MCF 10A (cell line): ENCODE measurements at regions not wholly inside any gene's neighbourhood (a gene's known extent, or its start where the extent isn't known, plus 50 kb on each side); places are given as distances from the start of the nearest gene placed in this dataset.

Experiments used
- BruUV-seq: library from RNA; stranded (reverse); fragments of 400-500 nt; replicated peaks from 2 replicates; lab custom pipeline; 2021; lab: Mats Ljungman, UMichigan
- CTCF ChIA-PET: fragments of 300-600 bp; sonication (Branson Sonifier 250); formaldehyde crosslinking; extraction: SDS; loops from one replicate; lab custom pipeline; 2021; ENCODE audit warnings: antibody characterized with exemption, inconsistent platforms; lab: Yijun Ruan, JAX
- POLR2A ChIA-PET: fragments of 300-600, 350-650 bp; sonication (Branson Sonifier 250); formaldehyde crosslinking; extraction: SDS; loops from one replicate; lab custom pipeline; 2020; ENCODE audit warnings: antibody characterized with exemption, inconsistent platforms; lab: Yijun Ruan, JAX
- DNase-seq: peaks from one replicate; pipeline ENCODE4 v3.0.0-alpha.2; 2018; ENCODE audit not compliant: unreplicated experiment
- H3K27ac Mint-ChIP-seq: one replicate; pipeline ENCODE4 v1.8.0; 2022; ENCODE audit warnings: mild to moderate bottlenecking, low read depth, mixed read lengths; ENCODE audit not compliant: unreplicated experiment
- H3K27me3 Mint-ChIP-seq: one replicate; pipeline ENCODE4 v1.8.0; 2022; ENCODE audit warnings: mixed read lengths; ENCODE audit not compliant: insufficient read depth, unreplicated experiment
- H3K36me3 Mint-ChIP-seq: one replicate; pipeline ENCODE4 v1.8.0; 2022; ENCODE audit warnings: mild to moderate bottlenecking, moderate library complexity, mixed read lengths; ENCODE audit not compliant: insufficient read depth, unreplicated experiment
- H3K4me1 Mint-ChIP-seq: one replicate; pipeline ENCODE4 v1.8.0; 2022; ENCODE audit warnings: mixed read lengths; ENCODE audit not compliant: insufficient read depth, unreplicated experiment
- H3K4me3 Mint-ChIP-seq: one replicate; pipeline ENCODE4 v1.8.0; 2022; ENCODE audit warnings: mild to moderate bottlenecking, moderate library complexity, mixed read lengths; ENCODE audit not compliant: unreplicated experiment
- H3K9me3 Mint-ChIP-seq: one replicate; pipeline ENCODE4 v1.8.0; 2022; ENCODE audit warnings: mixed read lengths; ENCODE audit not compliant: unreplicated experiment
- CTCF ChIP-seq: fragments of 200-600 bp; IDR thresholded peaks from one replicate; pipeline ENCODE4 v1.8.0; 2022; ENCODE audit warnings: antibody characterized with exemption, mild to moderate bottlenecking; ENCODE audit not compliant: unreplicated experiment
- intact Hi-C: fragments of 100-400 bp; cut with micrococcal nuclease; formaldehyde crosslinking; loops from 2 replicates; pipeline ENCODE4 v1.14.1; 2022

DNA sequence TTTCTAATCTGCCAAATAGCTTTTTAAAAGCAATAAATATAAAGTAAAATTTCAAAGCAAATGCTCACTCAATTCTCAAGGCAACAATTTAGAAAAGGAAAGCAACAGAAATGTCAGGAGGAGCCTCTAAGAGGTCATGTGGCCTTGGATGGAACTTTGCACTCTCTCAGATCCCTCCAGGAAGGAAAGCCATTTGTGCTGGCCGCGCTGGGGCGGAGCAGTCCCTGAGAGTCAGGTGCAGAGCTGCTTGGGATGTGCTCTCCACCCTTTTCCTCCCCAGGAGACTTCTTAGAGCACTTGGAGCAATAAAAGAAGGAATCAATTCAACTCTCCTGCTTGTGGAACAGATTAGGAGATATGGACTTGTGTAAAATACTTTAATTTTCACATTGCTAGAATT, 379.8 kb upstream of the LINC00305 start:
- Mint-ChIP-seq H3K9me3 (no peaks in the 10 kb centered on the region), H3K4me3 (no peak overlapping the region), H3K27me3 (no peaks in the 10 kb centered on the region), H3K36me3 (no peaks in the 10 kb centered on the region), H3K27ac (no peak overlapping the region), H3K4me1 (no peaks in the 10 kb centered on the region)
- CTCF ChIA-PET, result no interaction called here
- no peak for DNase-seq
- TF ChIP-seq CTCF, result no peak
- no TSS peak for BruUV-seq
- POLR2A ChIA-PET, result no interaction called here
- intact Hi-C loops, result no loop called here

DNA sequence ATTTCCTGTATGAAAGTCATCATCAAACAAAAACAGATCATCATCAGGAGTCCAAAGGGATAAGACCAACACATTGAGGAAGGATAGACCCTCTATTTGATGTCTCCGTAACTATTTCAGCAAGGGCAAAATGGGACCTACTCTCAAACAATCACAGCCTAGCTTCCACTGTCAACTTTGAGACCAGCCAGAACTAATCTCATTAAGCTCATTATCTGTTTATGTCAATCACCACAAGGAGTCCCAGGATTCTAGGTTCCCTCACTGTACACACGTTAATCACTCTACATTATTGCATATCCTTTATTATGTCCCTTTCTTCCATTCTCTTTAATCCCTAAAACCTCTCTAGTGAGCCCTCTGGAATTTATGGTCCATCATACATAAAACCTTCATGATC, 370.3 kb upstream of the LINC00305 start:
- peaks cover 5% of the 10 kb centered on the region for H3K36me3 Mint-ChIP-seq
- TF ChIP-seq CTCF, result no peak
- H3K9me3 Mint-ChIP-seq, result peaks cover 9% of the 10 kb centered on the region
- ChIA-PET CTCF (interaction anchor here (0.7 kb wide), 1 partner anchor 29 kb away, joined by 5 read pairs; no protein-coding TSS in a partner anchor), POLR2A (no interaction called here)
- no peak overlapping the region for H3K27ac Mint-ChIP-seq
- BruUV-seq, result no TSS peak
- no peak for DNase-seq
- intact Hi-C loops, result no loop called here
- peaks cover 65% of the 10 kb centered on the region for H3K27me3 Mint-ChIP-seq
- no peaks in the 10 kb centered on the region for H3K4me1 Mint-ChIP-seq
- H3K4me3 Mint-ChIP-seq, result no peak overlapping the region

DNA sequence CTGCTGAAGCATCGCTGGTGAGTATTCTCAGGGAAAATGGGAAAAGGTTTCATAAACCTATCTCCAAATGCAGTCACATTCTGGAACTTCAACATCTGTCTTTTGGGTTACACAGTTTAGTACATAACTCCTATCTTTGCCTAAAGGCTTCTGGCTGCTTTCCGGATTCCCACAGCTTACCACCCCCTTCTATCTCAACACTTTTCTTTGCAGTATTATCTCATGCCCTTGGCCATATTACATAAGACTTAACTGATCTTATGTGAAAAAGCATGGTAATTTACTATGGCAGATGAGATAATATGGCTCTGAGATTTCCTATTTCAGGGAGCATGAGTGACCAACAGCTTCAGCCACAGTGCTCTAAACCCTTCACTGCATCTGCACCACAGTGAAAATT, 369.3 kb upstream of the LINC00305 start:
- CTCF ChIA-PET, result no interaction called here
- no peak overlapping the region for H3K4me3 Mint-ChIP-seq
- no TSS peak for BruUV-seq
- peaks cover 8% of the 10 kb centered on the region for H3K9me3 Mint-ChIP-seq
- intact Hi-C loops, result no loop called here
- no peak overlapping the region for H3K27ac Mint-ChIP-seq
- H3K27me3 Mint-ChIP-seq, result peaks cover 63% of the 10 kb centered on the region
- POLR2A ChIA-PET, result no interaction called here
- DNase-seq, result no peak
- no peaks in the 10 kb centered on the region for H3K4me1 Mint-ChIP-seq
- peaks cover 5% of the 10 kb centered on the region for H3K36me3 Mint-ChIP-seq
- TF ChIP-seq CTCF, result no peak

DNA sequence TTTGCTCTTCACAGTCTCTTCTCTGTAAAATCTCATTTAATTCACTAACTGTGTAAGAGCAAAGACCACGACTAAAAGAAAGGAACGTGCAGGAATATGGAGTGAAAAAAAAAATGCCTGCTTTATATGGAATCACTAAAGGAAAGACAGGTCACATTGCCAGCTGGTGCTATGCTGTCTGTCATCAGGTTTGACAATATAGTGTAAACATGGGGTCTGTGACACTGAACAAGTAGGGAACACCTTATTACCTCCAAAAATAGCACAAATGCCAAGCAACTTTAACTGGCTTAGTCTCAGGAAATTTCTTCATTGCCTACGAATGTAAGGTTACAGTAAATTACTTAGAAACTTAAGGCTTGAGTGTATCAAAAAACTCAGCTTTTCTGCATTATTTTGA, 364.5 kb upstream of the LINC00305 start:
- CTCF ChIA-PET, result no interaction called here
- Mint-ChIP-seq H3K9me3 (no peaks in the 10 kb centered on the region), H3K27me3 (peaks cover 57% of the 10 kb centered on the region), H3K4me1 (no peaks in the 10 kb centered on the region), H3K36me3 (no peaks in the 10 kb centered on the region), H3K4me3 (no peak overlapping the region), H3K27ac (no peak overlapping the region)
- intact Hi-C loops, result no loop called here
- POLR2A ChIA-PET, result no interaction called here
- DNase-seq, result no peak
- TF ChIP-seq CTCF, result no peak
- no TSS peak for BruUV-seq
